ENCODE measurements at regions not wholly inside any gene's neighbourhood (a gene's known extent, or its start where the extent isn't known, plus 50 kb on each side); places are given as distances from the start of the nearest gene placed in this dataset.
"Not testable (repeated sequence)": the region's sequence is repeated elsewhere in the genome, so short reads cannot be mapped to it uniquely, and the experiment has no call there.

- Histone ChIP-seq H3K36me3 (replicated peaks in 1 of 2; ENCODE audit: control insufficient read depth in 1 of 2, insufficient read depth in 2 of 2, low read length in 1 of 2) (no peaks in the 10 kb centered on the region), H3K9me2 (no peaks in the 10 kb centered on the region), H3K9me3 (no peaks in the 10 kb centered on the region), H3K4me3 (ENCODE audit: low read depth in 2 of 2, low read length in 1 of 2) (no peak overlapping the region), H3K9ac (peak overlapping the region; percentile 32; the same call in 1 of the 2 replicates), H3K27me3 (ENCODE audit: insufficient read depth) (no peaks in the 10 kb centered on the region), H4K20me1 (ENCODE audit: insufficient read depth) (no peaks in the 10 kb centered on the region), H3K27ac (ENCODE audit: low read depth in 2 of 2, low read length in 1 of 2) (peak overlapping the region; percentile 28 to 84; a peak in 3 of 4 replicates), H3K4me2 (0 out of 2 replicates have a peak overlapping the region, but pooled peaks have one; percentile 18), H3K79me2 (ENCODE audit: insufficient read depth) (no peaks in the 10 kb centered on the region), H3F3A (replicated peaks; ENCODE audit: insufficient read depth) (peaks cover 24% of the 10 kb centered on the region), H2AFZ (ENCODE audit: low read depth) (no peak overlapping the region; the same call in 1 of the 2 replicates), H3K4me1 (ENCODE audit: control insufficient read depth in 1 of 2, insufficient read depth in 2 of 2, low read depth in 1 of 2, low read length in 1 of 2) (peaks cover 6 to 25% of the 10 kb centered on the region in 2 experiments)
- ChIA-PET POLR2A (no interaction called here), CTCF (no interaction called here)
- peak; percentile 30; the same call in 1 of the 2 replicates for TF ChIP-seq RXRA (IDR thresholded peaks at IDR 0.05; ENCODE audit: borderline replicate concordance, low read depth)
- peak; percentile 70 for TF ChIP-seq MEF2A (IDR thresholded peaks at IDR 0.05; ENCODE audit: borderline replicate concordance, low read depth)
- TF ChIP-seq, protein P1, sequence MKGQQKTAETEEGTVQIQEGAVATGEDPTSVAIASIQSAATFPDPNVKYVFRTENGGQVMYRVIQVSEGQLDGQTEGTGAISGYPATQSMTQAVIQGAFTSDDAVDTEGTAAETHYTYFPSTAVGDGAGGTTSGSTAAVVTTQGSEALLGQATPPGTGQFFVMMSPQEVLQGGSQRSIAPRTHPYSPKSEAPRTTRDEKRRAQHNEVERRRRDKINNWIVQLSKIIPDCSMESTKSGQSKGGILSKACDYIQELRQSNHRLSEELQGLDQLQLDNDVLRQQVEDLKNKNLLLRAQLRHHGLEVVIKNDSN (IDR thresholded peaks at IDR 0.05; ENCODE audit: borderline replicate concordance, low read depth), result peak; percentile 53
- TF ChIP-seq CTCF (IDR thresholded peaks at IDR 0.05), result no peak
- TF ChIP-seq PBX3 (IDR thresholded peaks at IDR 0.05), result 0 out of 2 replicates have a peak, but pooled peaks have one; percentile 3
- TF ChIP-seq GABPA (IDR thresholded peaks at IDR 0.05; ENCODE audit: low read depth), result no peak
- no peak for TF ChIP-seq TAF1 (IDR thresholded peaks at IDR 0.05; ENCODE audit: borderline replicate concordance, low read depth, low read length)
- no peak for DNase-seq
- 12% methylated on average over 2 of the region's 2 CpGs for WGBS (ENCODE audit: low lambda C conversion rate)
These were observed 541.9 kb upstream of the BOD1L1 start for GRCh38 chr4:14169460-14169859.

DNA sequence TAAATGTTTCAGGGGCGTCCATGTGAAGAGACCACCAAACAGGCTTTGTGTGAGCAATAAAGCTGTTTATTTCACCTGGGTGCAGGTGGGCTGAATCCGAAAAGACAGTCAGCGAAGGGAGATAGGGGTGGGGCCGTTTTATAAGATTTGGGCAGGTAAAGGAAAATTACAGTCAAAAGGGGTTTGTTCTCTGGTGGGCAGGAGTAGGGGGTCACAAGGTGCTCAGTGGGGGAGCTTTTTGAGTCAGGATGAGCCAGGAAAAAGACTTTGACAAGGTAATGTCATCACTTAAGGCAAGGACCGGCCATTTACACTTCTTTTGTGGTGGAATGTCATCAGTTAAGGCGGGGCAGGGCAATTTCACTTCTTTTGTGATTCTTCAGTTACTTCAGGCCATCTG, 542.4 kb upstream of the BOD1L1 start:
- H3K27me3 ChIP-seq (ENCODE audit: insufficient read depth); H3K9me3 ChIP-seq; H3K36me3 ChIP-seq (replicated peaks in 1 of 2; ENCODE audit: control insufficient read depth in 1 of 2, insufficient read depth in 2 of 2, low read length in 1 of 2); H2AFZ ChIP-seq (ENCODE audit: low read depth); POLR2A ChIA-PET; H3K9ac ChIP-seq; DNase-seq; H3K9me2 ChIP-seq; H4K20me1 ChIP-seq (ENCODE audit: insufficient read depth); H3K79me2 ChIP-seq (ENCODE audit: insufficient read depth); CTCF ChIA-PET; H3K4me3 ChIP-seq (ENCODE audit: low read depth in 2 of 2, low read length in 1 of 2): not testable (repeated sequence)
- Histone ChIP-seq H3F3A (replicated peaks; ENCODE audit: insufficient read depth) (peaks cover 24% of the 10 kb centered on the region), H3K4me1 (ENCODE audit: control insufficient read depth in 1 of 2, insufficient read depth in 2 of 2, low read depth in 1 of 2, low read length in 1 of 2) (peaks cover 6 to 25% of the 10 kb centered on the region in 2 experiments), H3K4me2 (0 out of 2 replicates have a peak overlapping the region, but pooled peaks have one; percentile 18), H3K27ac (ENCODE audit: low read depth in 2 of 2, low read length in 1 of 2) (peak overlapping the region in 1 of 2 experiments; percentile 84; a peak in 2 of 4 replicates)
- WGBS (ENCODE audit: low lambda C conversion rate), result 94% methylated on average over 6 of the region's 6 CpGs

Measured in SK-N-SH (cell line).